ENCODE measurements at regions not wholly inside any gene's neighbourhood (a gene's known extent, or its start where the extent isn't known, plus 50 kb on each side); places are given as distances from the start of the nearest gene placed in this dataset.

DNA sequence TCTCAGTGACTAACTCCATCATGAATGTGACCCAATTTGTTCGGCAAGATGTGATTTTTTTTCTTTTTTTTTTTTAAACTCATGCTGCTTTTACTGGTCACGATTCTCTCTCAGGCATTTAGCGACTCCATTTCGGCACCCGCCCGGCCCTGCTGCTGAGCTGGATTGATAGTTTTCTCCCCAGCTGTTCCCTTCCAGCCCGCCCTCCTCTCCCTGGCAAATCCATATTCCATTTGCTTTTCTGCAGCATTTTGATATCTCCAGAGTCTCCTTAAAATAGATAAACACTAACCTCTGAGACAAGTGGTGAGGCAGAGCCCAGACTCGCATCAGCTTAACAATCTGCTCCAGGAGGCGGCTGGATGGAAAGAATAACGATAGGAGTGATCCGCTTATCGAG is 55.5 kb upstream of the KATNAL1 start (continued):
- TF ChIP-seq ETS1 (conservative IDR thresholded peaks at IDR 0.05; ENCODE audit: control insufficient read depth, low read depth, low read length) (no peak), MEIS2 (IDR thresholded peaks at IDR 0.05; ENCODE audit: partially characterized antibody) (peak; percentile 26), MTA2 (IDR thresholded peaks at IDR 0.05; ENCODE audit: low read depth) (peak; percentile 73), FOXJ3 (CRISPR knock-in tag; IDR thresholded peaks at IDR 0.05) (no peak), PTRF (tag; IDR thresholded peaks at IDR 0.05) (no peak), FOXP1 (CRISPR knock-in tag; IDR thresholded peaks at IDR 0.05) (no peak), SMARCA4 (IDR thresholded peaks at IDR 0.05) (peak; percentile 37; the same call in 1 of the 2 replicates), POU5F1 (IDR thresholded peaks at IDR 0.05; ENCODE audit: borderline replicate concordance, low read depth, low read length, partially characterized antibody) (no peak), NFIC (IDR thresholded peaks at IDR 0.05) (peak; percentile 49), BRD9 (IDR thresholded peaks at IDR 0.05; ENCODE audit: low read depth, partially characterized antibody) (no peak), CBFA2T3 (IDR thresholded peaks at IDR 0.05) (peak; percentile 89), ZNF311 (CRISPR knock-in tag; IDR thresholded peaks at IDR 0.05) (no peak), TFAP4 (CRISPR knock-in tag; IDR thresholded peaks at IDR 0.05; ENCODE audit: borderline replicate concordance) (peak; percentile 47; the same call in 1 of the 2 replicates), CBFA2T2 (conservative IDR thresholded peaks at IDR 0.05) (peak; percentile 86), NR2C1 (IDR thresholded peaks at IDR 0.05) (no peak), NR2C1 (tag; IDR thresholded peaks at IDR 0.05) (no peak), HEY1 (CRISPR knock-in tag; IDR thresholded peaks at IDR 0.05; ENCODE audit: borderline replicate concordance) (no peak), SOX6 (IDR thresholded peaks at IDR 0.05) (peak; percentile 72), ARID1B (IDR thresholded peaks at IDR 0.05) (peak; percentile 82), ATF6 (CRISPR knock-in tag; IDR thresholded peaks at IDR 0.05) (no peak), TCF3 (CRISPR knock-in tag; IDR thresholded peaks at IDR 0.05) (peak; percentile 79), GATA2 (CRISPR knock-in tag; IDR thresholded peaks at IDR 0.05) (0 out of 2 replicates have a peak, but pooled peaks have one; percentile 27), FOSL1 (tag; conservative IDR thresholded peaks at IDR 0.05) (0 out of 2 replicates have a peak, but pooled peaks have one; percentile 10), MYNN (IDR thresholded peaks at IDR 0.05) (no peak), MYNN (CRISPR knock-in tag; IDR thresholded peaks at IDR 0.05) (no peak), SUPT5H (IDR thresholded peaks at IDR 0.05) (no peak)
